GM18505 (cell line): ENCODE measurements at regions not wholly inside any gene's neighbourhood (a gene's known extent, or its start where the extent isn't known, plus 50 kb on each side); places are given as distances from the start of the nearest gene placed in this dataset.

Experiments used
- ATAC-seq: cut with Tn5 transposase; IDR thresholded peaks from one replicate; pipeline ENCODE4 v1.9.1; 2021; ENCODE audit not compliant: unreplicated experiment
- POLR2A ChIP-seq: IDR thresholded peaks from 4 replicates; pipeline ENCODE4 v1.6.1; 2011; ENCODE audit warnings: borderline replicate concordance; ENCODE audit not compliant: insufficient read depth, insufficient read length; ENCODE audit errors: extremely low read depth

GRCh38 chr9:16180091-16180490, 627.2 kb downstream of the CCDC171 start:
- no peak for ATAC-seq
- TF ChIP-seq POLR2A, result no peak

DNA sequence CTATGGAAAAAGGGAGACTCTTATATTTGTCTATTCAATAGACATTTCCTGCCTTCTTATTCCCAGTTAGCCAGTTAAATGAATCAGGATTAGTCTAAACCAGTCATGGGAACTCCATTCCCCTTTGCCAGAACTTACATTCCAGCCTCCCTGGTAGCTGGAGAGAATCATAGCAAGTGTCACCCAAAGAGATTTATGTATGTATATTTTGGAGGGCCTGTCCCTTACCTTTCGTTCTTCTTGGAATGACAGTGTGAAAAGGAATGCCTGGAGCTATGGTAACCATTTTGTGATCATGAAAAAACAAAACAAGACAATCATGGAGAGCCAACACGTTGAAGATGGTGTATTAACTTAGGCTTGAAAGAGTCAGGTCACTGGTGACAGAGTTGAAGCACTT, 627.7 kb downstream of the CCDC171 start:
- ATAC-seq, result no peak
- TF ChIP-seq POLR2A, result no peak

GRCh38 chr9:16181539-16181938, 628.7 kb downstream of the CCDC171 start:
- no peak for ATAC-seq
- TF ChIP-seq POLR2A, result no peak

GRCh38 chr9:16182784-16183183, 629.9 kb downstream of the CCDC171 start:
- TF ChIP-seq POLR2A, result no peak
- ATAC-seq, result no peak

- ATAC-seq, result no peak
- TF ChIP-seq POLR2A, result no peak
These were observed 632.3 kb downstream of the CCDC171 start for GRCh38 chr9:16184964-16185646.

- ATAC-seq, result no peak
- no peak for TF ChIP-seq POLR2A
These were observed 638.3 kb downstream of the CCDC171 start for GRCh38 chr9:16191191-16191590.

DNA sequence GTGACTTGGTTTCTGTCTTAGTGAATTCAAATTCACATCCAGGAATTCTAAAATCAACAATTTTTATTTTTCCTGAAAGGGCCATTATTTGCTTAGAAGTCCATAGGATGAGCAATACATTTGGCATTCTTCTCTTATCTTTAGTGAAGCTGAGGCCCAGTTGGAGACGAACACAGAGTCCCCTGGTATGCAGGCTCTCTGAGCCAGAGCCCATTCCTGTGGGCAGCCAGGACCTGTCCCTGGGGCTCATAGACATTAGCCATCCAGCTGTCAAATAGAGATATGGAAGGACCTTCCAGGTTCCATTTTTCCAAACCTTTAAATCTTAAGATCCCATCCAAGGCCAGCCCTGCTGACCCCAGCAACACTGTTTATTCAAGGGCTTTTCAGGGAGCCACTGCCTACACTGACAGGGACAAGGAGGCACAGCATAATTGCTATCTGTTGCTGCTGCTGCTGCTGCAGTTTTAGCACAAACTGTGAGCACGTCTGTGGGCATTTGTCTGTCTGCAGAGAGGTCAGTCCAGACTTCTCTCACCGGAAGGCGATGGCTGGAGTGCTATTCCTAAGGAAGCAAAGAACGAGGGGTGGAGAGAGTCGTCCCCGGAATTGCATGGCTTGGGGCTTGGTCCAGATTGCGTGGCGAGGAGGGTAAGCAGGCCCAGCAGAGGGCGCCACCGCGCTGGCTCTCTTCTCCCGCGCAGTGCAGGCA, 639.0 kb downstream of the CCDC171 start:
- peak; percentile 91 for ATAC-seq
- no peak for TF ChIP-seq POLR2A

DNA sequence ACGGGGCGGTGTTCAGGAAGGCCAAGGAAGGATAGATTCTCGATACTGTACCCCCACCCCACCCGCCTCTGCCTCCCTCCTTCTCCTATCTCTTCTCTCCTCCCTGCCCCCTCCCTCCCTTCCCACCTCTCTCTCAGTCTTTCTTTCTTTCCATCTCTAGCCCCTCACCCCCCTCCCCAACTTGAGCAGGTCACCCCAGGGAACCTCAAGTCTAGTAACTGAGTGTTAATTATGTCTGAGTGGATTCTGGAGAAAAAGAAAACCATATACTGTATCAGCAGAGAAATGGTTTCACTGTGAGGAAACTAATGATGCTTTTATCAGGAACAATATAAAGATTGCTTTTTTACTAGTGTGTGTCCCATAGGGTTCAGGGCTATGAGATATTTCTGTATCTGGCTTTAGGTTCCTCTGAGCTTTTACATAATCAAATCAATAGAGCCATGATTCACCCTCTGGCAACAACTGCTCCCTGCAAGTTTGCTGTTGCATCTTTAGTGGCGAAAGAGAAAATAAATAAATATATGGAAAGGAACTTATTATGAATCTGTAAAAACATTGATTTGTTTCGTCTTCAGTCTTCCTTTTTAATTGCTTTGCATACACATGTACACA, 639.7 kb downstream of the CCDC171 start:
- ATAC-seq, result no peak

GRCh38 chr9:16193066-16193465, 640.2 kb downstream of the CCDC171 start:
- no peak for TF ChIP-seq POLR2A
- ATAC-seq, result no peak

More for the DNA sequence above, 639.7 kb downstream of the CCDC171 start:
- no peak for TF ChIP-seq POLR2A

- no peak for ATAC-seq
These were observed 643.4 kb downstream of the CCDC171 start for GRCh38 chr9:16196206-16196605.

DNA sequence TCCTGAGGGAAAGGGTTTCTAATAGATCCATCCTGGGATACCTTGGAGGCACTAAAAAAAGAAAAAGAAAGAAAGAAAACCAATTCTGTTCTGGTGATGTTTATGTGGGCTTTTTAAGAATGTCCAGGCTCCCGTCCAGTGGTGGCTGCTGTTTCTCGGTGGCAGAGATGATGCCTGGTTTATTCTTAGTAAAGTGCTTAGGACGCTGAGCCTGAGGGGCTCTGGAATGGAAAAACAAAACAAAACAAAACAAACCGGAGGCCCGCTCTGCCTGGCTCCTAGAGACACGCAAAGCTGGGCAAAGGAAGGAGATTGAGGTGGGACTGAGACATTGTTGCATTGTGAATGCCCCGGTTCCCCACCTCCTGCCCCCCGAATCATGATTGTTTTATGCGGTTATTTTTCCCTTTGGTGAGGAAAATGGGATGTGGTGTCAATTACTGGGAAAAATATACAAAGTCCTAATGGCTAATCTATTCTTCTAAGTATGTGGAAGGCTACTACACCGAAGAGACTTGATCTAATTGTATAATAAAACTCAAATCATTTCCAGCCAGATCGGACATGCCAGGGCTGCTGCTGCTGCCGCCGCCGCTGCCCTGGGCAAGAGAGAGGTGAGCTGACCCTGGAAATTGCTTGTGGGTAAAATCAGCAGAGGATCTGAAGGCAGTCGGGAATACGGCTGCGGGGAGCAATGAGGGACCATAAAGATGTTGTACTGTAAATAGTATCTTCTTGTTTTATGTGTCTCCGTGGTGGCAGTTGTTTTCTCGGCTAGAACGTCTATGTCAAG, 644.9 kb downstream of the CCDC171 start:
- no peak for ATAC-seq
- TF ChIP-seq POLR2A, result no peak

More at GRCh38 chr9:16196206-16196605, 643.4 kb downstream of the CCDC171 start:
- TF ChIP-seq POLR2A, result no peak

DNA sequence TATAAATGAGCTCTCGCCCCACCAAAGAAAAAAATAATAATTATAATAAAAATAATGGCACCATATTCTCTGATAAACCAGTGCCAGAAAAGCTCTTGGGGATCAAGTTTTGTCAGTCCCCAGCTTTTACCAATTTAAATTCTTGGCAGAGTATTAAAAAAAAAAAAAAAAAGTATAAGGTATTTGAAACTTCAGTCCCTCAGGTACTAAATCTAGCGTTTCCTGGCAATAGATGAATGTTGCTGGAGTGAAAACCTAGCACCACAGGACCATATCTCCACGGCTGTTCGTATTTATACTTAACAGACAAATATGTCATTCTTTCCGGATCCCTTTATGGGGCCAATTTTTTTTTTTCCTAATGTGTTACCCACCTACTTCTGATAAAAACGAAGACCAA, 646.2 kb downstream of the CCDC171 start:
- no peak for ATAC-seq
- TF ChIP-seq POLR2A, result no peak

- ATAC-seq, result no peak
- TF ChIP-seq POLR2A, result no peak
These were observed 649.4 kb downstream of the CCDC171 start for GRCh38 chr9:16202221-16202620.
